ENCODE measurements at regions not wholly inside any gene's neighbourhood (a gene's known extent, or its start where the extent isn't known, plus 50 kb on each side); places are given as distances from the start of the nearest gene placed in this dataset.

DNA sequence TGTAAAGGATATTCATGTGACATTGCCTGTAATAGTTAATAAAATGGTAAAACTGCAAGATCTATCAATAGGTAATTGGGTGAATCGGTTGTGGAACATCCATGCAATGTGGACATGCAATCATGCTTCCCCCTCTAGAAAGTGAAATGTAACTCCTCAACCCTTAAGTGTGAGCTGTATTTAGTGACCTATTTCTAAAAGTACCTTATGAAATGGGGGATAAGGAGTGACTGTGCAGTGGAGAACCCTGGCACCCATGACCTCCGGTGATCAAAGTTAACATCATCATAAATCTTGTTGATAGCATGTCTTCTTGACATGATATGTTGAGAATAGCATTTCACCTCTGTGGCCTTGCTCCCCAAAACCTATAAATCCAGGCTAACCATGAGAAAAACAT is 53.6 kb upstream of the PPARGC1A start:
- Histone ChIP-seq H3K9ac (replicated peaks; ENCODE audit: extremely low read depth, insufficient read depth, low read length) (no peak overlapping the region), H3K4me1 (ENCODE audit: control insufficient read depth, extremely low read depth, insufficient read depth, low read length) (no peaks in the 10 kb centered on the region), H2AFZ (ENCODE audit: low read depth, low read length) (no peak overlapping the region), H3K9me1 (replicated peaks; ENCODE audit: control insufficient read depth, extremely low read depth, insufficient read depth, low read length) (no peaks in the 10 kb centered on the region), H3K4me2 (ENCODE audit: insufficient read depth, low read length) (no peak overlapping the region), H3K27ac (ENCODE audit: insufficient read depth, low read depth, low read length) (no peak overlapping the region), H3K79me2 (ENCODE audit: control insufficient read depth, insufficient read depth, low read length) (no peaks in the 10 kb centered on the region), H3K36me3 (ENCODE audit: control insufficient read depth in 2 of 2, extremely low read depth in 1 of 2, insufficient read depth in 2 of 2, low read length in 2 of 2) (no peaks in the 10 kb centered on the region), H3K4me3 (replicated peaks in 1 of 3; ENCODE audit: insufficient read depth in 1 of 3, low read depth in 1 of 3, low read length in 3 of 3) (no peak overlapping the region), H4K20me1 (replicated peaks; ENCODE audit: control insufficient read depth, extremely low read depth, insufficient read depth, low read length) (no peaks in the 10 kb centered on the region), H3K27me3 (ENCODE audit: control insufficient read depth in 2 of 2, insufficient read depth in 2 of 2, low read length in 2 of 2) (no peaks in the 10 kb centered on the region), H3K9me3 (replicated peaks; ENCODE audit: control insufficient read depth, insufficient read depth, low read length) (peaks cover 4% of the 10 kb centered on the region)
- CTCF ChIA-PET, result no interaction called here
- no peak for DNase-seq (ENCODE audit: low read depth, low spot score)
- POLR2A ChIA-PET, result no interaction called here
- no peak for TF ChIP-seq MAX (IDR thresholded peaks at IDR 0.05; ENCODE audit: insufficient read depth, insufficient read length)
- TF ChIP-seq JUN (IDR thresholded peaks at IDR 0.05; ENCODE audit: borderline replicate concordance, insufficient read depth, insufficient read length, low read depth), result no peak
- TF ChIP-seq POLR2A (IDR thresholded peaks at IDR 0.05; ENCODE audit: low read depth, low read length), result no peak
- no peak for TF ChIP-seq FOS (IDR thresholded peaks at IDR 0.05; ENCODE audit: borderline replicate concordance, insufficient read depth, low read length)
- TF ChIP-seq MYC (IDR thresholded peaks at IDR 0.05; ENCODE audit: low read depth, low read length), result no peak
- no peak for FAIRE-seq
- intact Hi-C loops (cut with micrococcal nuclease), result no loop called here
- no TSS peak for BruUV-seq (replicated peaks)
- dilution Hi-C loops (cut with MboI; ENCODE audit: extremely low pct_ligation_motif_present, low sequenced_read_pairs), result no loop called here

DNA sequence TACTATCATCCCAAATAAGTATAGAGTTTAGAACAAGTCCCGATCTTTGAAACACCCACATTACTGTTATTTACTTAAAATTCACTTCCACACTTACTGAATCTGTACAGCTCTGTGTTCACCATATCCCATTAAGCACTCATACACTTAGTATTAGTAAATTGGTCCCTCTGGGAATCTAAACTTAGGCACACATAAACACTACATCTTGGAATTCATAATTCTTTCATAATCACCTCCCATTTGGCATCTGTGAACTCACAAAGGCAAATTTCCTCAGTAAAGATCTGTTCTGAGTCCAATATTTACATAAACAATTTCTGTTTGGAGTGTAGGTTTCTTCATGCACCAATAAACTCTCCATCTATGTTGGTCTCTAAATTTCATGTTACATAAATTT is 52.6 kb upstream of the PPARGC1A start:
- H3K27me3 ChIP-seq (ENCODE audit: control insufficient read depth in 2 of 2, insufficient read depth in 2 of 2, low read length in 2 of 2), result no peaks in the 10 kb centered on the region
- no peaks in the 10 kb centered on the region for H3K79me2 ChIP-seq (ENCODE audit: control insufficient read depth, insufficient read depth, low read length)
- no peak overlapping the region for H2AFZ ChIP-seq (ENCODE audit: low read depth, low read length)
- dilution Hi-C loops (cut with MboI; ENCODE audit: extremely low pct_ligation_motif_present, low sequenced_read_pairs) (no loop called here), intact Hi-C loops (cut with micrococcal nuclease) (no loop called here)
- FAIRE-seq, result no peak
- TF ChIP-seq POLR2A (IDR thresholded peaks at IDR 0.05; ENCODE audit: low read depth, low read length) (no peak), MAX (IDR thresholded peaks at IDR 0.05; ENCODE audit: insufficient read depth, insufficient read length) (no peak)
- H3K4me1 ChIP-seq (ENCODE audit: control insufficient read depth, extremely low read depth, insufficient read depth, low read length), result no peaks in the 10 kb centered on the region
- CTCF ChIA-PET, result no interaction called here
- BruUV-seq (replicated peaks), result no TSS peak
- POLR2A ChIA-PET, result no interaction called here
- no peaks in the 10 kb centered on the region for H3K36me3 ChIP-seq (ENCODE audit: control insufficient read depth in 2 of 2, extremely low read depth in 1 of 2, insufficient read depth in 2 of 2, low read length in 2 of 2)
- peaks cover 1% of the 10 kb centered on the region for H3K9me3 ChIP-seq (replicated peaks; ENCODE audit: control insufficient read depth, insufficient read depth, low read length)
- no peak for DNase-seq (ENCODE audit: low read depth, low spot score)
- H3K9me1 ChIP-seq (replicated peaks; ENCODE audit: control insufficient read depth, extremely low read depth, insufficient read depth, low read length), result no peaks in the 10 kb centered on the region
- H4K20me1 ChIP-seq (replicated peaks; ENCODE audit: control insufficient read depth, extremely low read depth, insufficient read depth, low read length), result no peaks in the 10 kb centered on the region
- H3K27ac ChIP-seq (ENCODE audit: insufficient read depth, low read depth, low read length), result no peak overlapping the region
- H3K9ac ChIP-seq (replicated peaks; ENCODE audit: extremely low read depth, insufficient read depth, low read length), result no peak overlapping the region
- H3K4me2 ChIP-seq (ENCODE audit: insufficient read depth, low read length), result no peak overlapping the region
- no peak overlapping the region for H3K4me3 ChIP-seq (replicated peaks in 1 of 3; ENCODE audit: insufficient read depth in 1 of 3, low read depth in 1 of 3, low read length in 3 of 3)

Measured in endothelial cell of umbilical vein (primary cell).